Brain microvascular endothelial cell (primary cell): ENCODE measurements at regions not wholly inside any gene's neighbourhood (a gene's known extent, or its start where the extent isn't known, plus 50 kb on each side); places are given as distances from the start of the nearest gene placed in this dataset.

Experiments used
- DNase-seq: peaks from one replicate; pipeline ENCODE4 v3.0.0-alpha.2; 2020
- H3K27ac ChIP-seq: fragments of 250-450 bp; sonication (Bioruptor Pico); 2 replicates; pipeline ENCODE4 v1.5.1; 2020; ENCODE audit warnings: mild to moderate bottlenecking, moderate library complexity
- H3K27me3 ChIP-seq: fragments of 250-450 bp; sonication (Bioruptor Pico); replicated peaks from 2 replicates; pipeline ENCODE4 v1.5.1; 2020; ENCODE audit warnings: mild to moderate bottlenecking
- H3K36me3 ChIP-seq: fragments of 250-450 bp; sonication (Bioruptor Pico); replicated peaks from 2 replicates; pipeline ENCODE4 v1.5.1; 2020; ENCODE audit warnings: mild to moderate bottlenecking
- H3K4me3 ChIP-seq: 2 replicates; pipeline ENCODE4 v1.5.1; 2011; ENCODE audit warnings: low read depth, mild to moderate bottlenecking, control low read depth, low read length, moderate library complexity
- in situ Hi-C: cut with HindIII; loops from 2 replicates; pipeline ENCODE4 v1.10.0; 2017; ENCODE audit warnings: low sequenced_read_pairs, low pct_ligation_motif_present
- TF ChIP-seq, protein P1 (sequence below): IDR thresholded peaks from 2 replicates; pipeline ENCODE4 v1.5.1; 2011; ENCODE audit warnings: low read depth, mild to moderate bottlenecking, moderate library complexity, low read length, control low read depth, inconsistent platforms; ENCODE audit errors: missing control alignments

DNA sequence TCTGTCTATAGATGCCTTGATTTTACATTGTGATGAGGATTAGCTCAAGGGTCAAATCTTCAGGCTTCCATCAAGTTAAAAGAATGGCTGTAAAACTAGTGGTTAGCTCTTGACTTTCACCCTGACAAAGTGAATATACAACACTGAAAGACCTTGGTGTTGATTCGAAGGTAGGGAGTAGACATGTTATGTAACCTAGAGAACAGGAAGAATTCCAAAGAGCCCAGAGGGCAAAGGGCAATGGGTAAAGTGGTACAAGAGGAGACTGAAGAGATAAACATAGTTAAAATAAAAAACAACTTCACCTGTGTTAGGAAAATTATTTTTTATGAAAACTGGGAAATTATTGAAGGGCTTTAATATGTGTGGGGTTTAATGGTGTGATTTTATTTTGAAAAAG lies 833.2 kb upstream of the KLHL1 start:
- no peak for DNase-seq
- Histone ChIP-seq H3K27me3 (no peaks in the 10 kb centered on the region), H3K36me3 (no peaks in the 10 kb centered on the region), H3K27ac (no peak overlapping the region), H3K4me3 (no peak overlapping the region)
- in situ Hi-C loops = no loop called here
- TF ChIP-seq, protein P1, sequence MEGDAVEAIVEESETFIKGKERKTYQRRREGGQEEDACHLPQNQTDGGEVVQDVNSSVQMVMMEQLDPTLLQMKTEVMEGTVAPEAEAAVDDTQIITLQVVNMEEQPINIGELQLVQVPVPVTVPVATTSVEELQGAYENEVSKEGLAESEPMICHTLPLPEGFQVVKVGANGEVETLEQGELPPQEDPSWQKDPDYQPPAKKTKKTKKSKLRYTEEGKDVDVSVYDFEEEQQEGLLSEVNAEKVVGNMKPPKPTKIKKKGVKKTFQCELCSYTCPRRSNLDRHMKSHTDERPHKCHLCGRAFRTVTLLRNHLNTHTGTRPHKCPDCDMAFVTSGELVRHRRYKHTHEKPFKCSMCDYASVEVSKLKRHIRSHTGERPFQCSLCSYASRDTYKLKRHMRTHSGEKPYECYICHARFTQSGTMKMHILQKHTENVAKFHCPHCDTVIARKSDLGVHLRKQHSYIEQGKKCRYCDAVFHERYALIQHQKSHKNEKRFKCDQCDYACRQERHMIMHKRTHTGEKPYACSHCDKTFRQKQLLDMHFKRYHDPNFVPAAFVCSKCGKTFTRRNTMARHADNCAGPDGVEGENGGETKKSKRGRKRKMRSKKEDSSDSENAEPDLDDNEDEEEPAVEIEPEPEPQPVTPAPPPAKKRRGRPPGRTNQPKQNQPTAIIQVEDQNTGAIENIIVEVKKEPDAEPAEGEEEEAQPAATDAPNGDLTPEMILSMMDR = no peak

DNA sequence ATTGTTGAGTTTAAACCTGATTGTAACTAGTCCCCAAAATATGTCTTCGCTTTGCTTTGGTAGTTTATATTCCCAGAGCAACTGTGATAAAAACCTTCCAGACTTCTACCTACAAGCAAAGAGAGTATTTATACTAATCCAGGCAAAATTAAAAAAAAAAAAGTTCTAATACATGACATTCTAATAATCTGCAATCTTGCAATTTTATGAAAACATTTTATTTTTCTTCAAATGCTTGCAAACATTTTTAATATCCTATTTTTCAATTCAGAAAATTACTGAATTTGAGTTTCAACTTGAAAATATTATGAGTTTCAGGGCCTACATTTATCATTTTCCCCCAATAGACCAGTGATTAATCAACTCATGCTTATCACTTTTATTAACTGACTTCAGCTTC lies 830.2 kb upstream of the KLHL1 start:
- no peaks in the 10 kb centered on the region for H3K27me3 ChIP-seq
- no peak overlapping the region for H3K27ac ChIP-seq
- TF ChIP-seq, protein P1 = no peak
- no peaks in the 10 kb centered on the region for H3K36me3 ChIP-seq
- DNase-seq = no peak
- in situ Hi-C loops = no loop called here
- H3K4me3 ChIP-seq = no peak overlapping the region

DNA sequence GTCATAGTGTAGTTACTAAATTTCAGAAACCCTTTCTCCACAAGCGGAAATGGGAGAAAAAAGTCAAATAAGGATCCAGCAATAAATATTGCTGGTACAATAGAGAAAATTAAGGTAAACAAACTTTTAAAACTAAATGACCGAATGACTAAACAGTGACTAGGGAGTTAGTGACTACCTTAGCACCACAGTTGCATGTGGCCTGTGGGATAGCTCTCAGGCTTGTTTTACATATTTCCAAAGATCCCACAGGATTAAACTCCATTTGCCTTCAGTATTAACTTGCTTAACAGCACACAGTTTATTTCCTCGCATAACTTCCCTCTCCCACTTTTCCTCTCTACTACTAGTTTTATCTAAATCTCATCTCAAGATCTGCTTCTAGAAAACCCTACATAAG lies 824.3 kb upstream of the KLHL1 start:
- Histone ChIP-seq H3K4me3 (no peak overlapping the region), H3K36me3 (no peaks in the 10 kb centered on the region), H3K27me3 (no peaks in the 10 kb centered on the region), H3K27ac (no peak overlapping the region)
- DNase-seq = no peak
- TF ChIP-seq, protein P1 = no peak
- in situ Hi-C loops = no loop called here

DNA sequence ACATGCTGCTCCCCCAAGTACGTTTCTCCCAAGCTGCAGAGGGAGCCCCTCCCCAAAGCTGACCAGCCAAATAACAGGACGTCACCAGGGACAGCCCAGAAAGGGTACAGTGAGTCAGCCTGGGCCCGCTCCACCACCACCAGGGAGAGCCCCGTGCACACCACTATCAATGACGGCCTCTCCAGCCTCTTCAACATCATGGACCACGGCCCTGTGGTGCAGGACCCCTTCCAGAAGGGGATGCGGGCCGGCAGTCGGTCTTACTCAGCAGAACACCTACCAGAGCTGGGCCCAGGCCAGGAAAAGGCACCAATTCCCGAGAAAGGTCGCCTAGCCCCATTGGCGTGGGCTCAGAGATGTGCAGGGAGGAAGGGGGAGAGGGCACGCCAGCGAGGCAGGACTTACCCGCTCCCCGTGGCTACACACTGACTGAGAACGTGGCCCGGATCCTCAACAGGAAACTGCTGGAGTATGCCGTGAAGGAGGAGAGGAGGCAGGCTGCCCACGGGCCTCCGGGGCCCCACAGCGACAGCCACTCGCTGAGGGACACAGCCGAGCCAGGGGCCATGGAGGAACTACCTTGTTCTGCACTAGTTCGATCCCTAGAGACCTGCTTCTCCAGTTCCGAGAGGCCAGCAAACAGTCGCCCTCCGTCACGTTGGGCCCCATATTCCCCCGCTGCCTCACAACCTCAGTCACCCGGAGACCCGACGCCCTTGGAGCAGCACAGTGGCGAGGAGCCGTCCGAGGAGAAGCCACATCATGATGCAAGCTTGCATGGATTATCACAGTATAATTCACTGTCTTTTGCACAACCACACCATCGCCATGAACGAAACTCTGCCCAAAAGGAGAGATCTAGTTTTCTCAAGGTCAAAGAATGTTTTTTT lies 815.9 kb upstream of the KLHL1 start:
- no peaks in the 10 kb centered on the region for H3K36me3 ChIP-seq
- H3K4me3 ChIP-seq = no peak overlapping the region
- TF ChIP-seq, protein P1 = no peak
- H3K27me3 ChIP-seq = no peaks in the 10 kb centered on the region
- peak; percentile 20 for DNase-seq
- in situ Hi-C loops = no loop called here
- no peak overlapping the region for H3K27ac ChIP-seq

DNA sequence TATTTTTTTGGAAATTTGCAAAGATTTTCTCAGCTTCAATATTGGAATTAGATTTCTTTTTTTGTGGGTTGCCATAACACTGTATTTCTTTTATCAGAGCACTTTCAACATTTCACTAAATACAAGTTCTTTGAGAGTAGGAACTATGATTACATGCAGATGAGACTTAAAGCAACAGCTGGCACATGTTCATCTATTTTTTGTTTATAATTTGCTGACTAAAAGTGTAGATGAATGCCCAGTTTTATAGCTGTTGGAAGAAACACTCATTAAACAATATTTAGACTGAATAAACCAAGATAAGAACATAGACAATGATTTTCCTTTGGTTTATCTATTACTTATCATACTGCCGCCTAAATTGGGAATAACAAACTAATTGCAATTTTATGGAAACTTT lies 803.0 kb upstream of the KLHL1 start:
- DNase-seq = no peak
- no peaks in the 10 kb centered on the region for H3K27me3 ChIP-seq
- in situ Hi-C loops = no loop called here
- TF ChIP-seq, protein P1 = no peak
- H3K36me3 ChIP-seq = no peaks in the 10 kb centered on the region
- no peak overlapping the region for H3K27ac ChIP-seq
- H3K4me3 ChIP-seq = no peak overlapping the region

DNA sequence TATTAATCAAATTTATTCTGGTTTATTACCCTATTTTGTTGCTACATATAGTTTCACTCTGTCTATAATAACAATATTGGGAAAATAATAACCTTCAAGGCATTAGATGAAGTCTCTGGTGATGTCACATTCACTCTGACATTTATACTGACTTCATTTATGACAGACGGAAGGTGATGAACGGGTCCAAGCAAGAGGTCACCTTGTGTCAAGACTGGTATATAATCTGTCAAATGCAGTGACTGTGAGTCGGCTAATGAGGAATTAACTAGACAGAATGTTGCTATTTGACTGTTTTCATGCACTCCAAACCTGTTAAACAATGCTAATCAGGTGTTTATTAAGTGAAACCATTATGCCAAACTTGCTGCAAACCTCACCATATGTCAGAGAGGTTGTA lies 800.5 kb upstream of the KLHL1 start:
- H3K36me3 ChIP-seq = no peaks in the 10 kb centered on the region
- no peak for DNase-seq
- H3K4me3 ChIP-seq = no peak overlapping the region
- H3K27me3 ChIP-seq = no peaks in the 10 kb centered on the region
- in situ Hi-C loops = no loop called here
- no peak overlapping the region for H3K27ac ChIP-seq
- TF ChIP-seq, protein P1 = no peak
